ENCODE measurements at regions not wholly inside any gene's neighbourhood (a gene's known extent, or its start where the extent isn't known, plus 50 kb on each side); places are given as distances from the start of the nearest gene placed in this dataset.
A peak's percentile ranks its signal among the peaks of the same experiment; 100 is the strongest.

GRCh38 chr3:41035456-41036022, 163.8 kb upstream of the CTNNB1 start:
- ATAC-seq (ENCODE audit: insufficient read depth, low FRiP score) (no peak), DNase-seq (peak in 2 of 3 donors; percentile 2 to 20)
- Histone ChIP-seq H3K27me3 (ENCODE audit: control insufficient read depth in 3 of 3, insufficient read depth in 3 of 3, low read length in 2 of 3) (no peaks in the 10 kb centered on the region), H3K9me3 (ENCODE audit: control insufficient read depth in 4 of 4, insufficient read depth in 3 of 4, low read length in 3 of 4) (no peaks in the 10 kb centered on the region), H3K9ac (ENCODE audit: insufficient read depth in 1 of 2, low read length in 2 of 2) (no peak overlapping the region), H3K4me1 (ENCODE audit: control insufficient read depth in 5 of 5, insufficient read depth in 5 of 5, low read length in 5 of 5) (peaks cover 0 to 1% (median 0%) of the 10 kb centered on the region in 5 donors), H3K36me3 (ENCODE audit: control insufficient read depth in 4 of 4, insufficient read depth in 4 of 4, low read length in 4 of 4) (no peaks in the 10 kb centered on the region), H3K27ac (ENCODE audit: low read depth in 1 of 2, low read length in 1 of 2) (no peak overlapping the region), H3K4me3 (no peak overlapping the region)
- TF ChIP-seq, protein P1, sequence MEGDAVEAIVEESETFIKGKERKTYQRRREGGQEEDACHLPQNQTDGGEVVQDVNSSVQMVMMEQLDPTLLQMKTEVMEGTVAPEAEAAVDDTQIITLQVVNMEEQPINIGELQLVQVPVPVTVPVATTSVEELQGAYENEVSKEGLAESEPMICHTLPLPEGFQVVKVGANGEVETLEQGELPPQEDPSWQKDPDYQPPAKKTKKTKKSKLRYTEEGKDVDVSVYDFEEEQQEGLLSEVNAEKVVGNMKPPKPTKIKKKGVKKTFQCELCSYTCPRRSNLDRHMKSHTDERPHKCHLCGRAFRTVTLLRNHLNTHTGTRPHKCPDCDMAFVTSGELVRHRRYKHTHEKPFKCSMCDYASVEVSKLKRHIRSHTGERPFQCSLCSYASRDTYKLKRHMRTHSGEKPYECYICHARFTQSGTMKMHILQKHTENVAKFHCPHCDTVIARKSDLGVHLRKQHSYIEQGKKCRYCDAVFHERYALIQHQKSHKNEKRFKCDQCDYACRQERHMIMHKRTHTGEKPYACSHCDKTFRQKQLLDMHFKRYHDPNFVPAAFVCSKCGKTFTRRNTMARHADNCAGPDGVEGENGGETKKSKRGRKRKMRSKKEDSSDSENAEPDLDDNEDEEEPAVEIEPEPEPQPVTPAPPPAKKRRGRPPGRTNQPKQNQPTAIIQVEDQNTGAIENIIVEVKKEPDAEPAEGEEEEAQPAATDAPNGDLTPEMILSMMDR (IDR thresholded peaks at IDR 0.05; ENCODE audit: control extremely low read depth, extremely low read depth) = no peak
- 59 to 85% methylated on average over 2 of the region's 2 CpGs for WGBS, 2 donors

DNA sequence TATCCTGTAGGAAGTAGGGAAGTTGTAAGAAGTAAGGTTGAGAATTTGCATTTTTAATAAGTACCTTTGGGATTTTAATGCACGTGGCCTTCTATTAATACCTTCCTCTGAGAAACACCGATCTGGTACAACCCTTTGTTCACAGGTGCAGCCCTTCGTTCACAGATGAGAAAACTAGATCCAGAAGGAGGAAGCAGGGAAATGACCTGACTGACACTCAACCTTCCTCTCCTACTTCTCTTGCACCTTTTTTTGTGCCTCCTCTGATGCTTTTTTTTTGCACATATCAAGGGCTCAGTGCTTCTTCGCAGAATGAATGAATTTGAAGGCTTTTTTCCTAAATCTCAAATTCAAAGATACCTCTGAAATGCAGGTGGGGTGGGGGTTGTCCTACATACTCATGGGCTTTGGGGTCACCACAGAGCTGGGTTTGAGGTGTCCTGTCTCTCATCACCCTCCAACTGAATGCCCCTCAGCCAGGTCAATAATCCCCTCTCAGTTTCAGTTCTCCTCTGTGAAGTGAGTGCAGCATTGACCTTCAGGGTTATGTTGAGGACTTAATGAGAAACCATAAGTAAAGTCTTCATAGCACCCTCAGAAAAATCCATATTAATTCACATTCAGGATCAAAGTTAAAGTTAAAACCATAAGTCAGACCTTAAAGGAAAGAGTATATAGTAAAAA, 161.5 kb upstream of the CTNNB1 start:
- no peak overlapping the region for H3K9ac ChIP-seq (ENCODE audit: insufficient read depth in 1 of 2, low read length in 2 of 2)
- no peak overlapping the region for H3K27ac ChIP-seq (ENCODE audit: low read depth in 1 of 2, low read length in 1 of 2)
- TF ChIP-seq, protein P1 (IDR thresholded peaks at IDR 0.05; ENCODE audit: control extremely low read depth, extremely low read depth) = no peak
- H3K4me1 ChIP-seq (ENCODE audit: control insufficient read depth in 5 of 5, insufficient read depth in 5 of 5, low read length in 5 of 5) = peaks cover 0 to 5% (median 0%) of the 10 kb centered on the region in 5 donors
- no peaks in the 10 kb centered on the region for H3K9me3 ChIP-seq (ENCODE audit: control insufficient read depth in 4 of 4, insufficient read depth in 3 of 4, low read length in 3 of 4)
- ATAC-seq (ENCODE audit: insufficient read depth, low FRiP score) = no peak
- no peaks in the 10 kb centered on the region for H3K36me3 ChIP-seq (ENCODE audit: control insufficient read depth in 4 of 4, insufficient read depth in 4 of 4, low read length in 4 of 4)
- no peaks in the 10 kb centered on the region for H3K27me3 ChIP-seq (ENCODE audit: control insufficient read depth in 3 of 3, insufficient read depth in 3 of 3, low read length in 2 of 3)
- H3K4me3 ChIP-seq = no peak overlapping the region
- 89 to 90% methylated on average over 4 of the region's 4 CpGs for WGBS, 2 donors
- DNase-seq = no peak

GRCh38 chr3:41040256-41040655, 159.0 kb upstream of the CTNNB1 start:
- H3K4me3 ChIP-seq = no peak overlapping the region
- peaks cover 0 to 5% (median 0%) of the 10 kb centered on the region in 5 donors for H3K4me1 ChIP-seq (ENCODE audit: control insufficient read depth in 5 of 5, insufficient read depth in 5 of 5, low read length in 5 of 5)
- TF ChIP-seq, protein P1 (IDR thresholded peaks at IDR 0.05; ENCODE audit: control extremely low read depth, extremely low read depth) = no peak
- H3K36me3 ChIP-seq (ENCODE audit: control insufficient read depth in 4 of 4, insufficient read depth in 4 of 4, low read length in 4 of 4) = no peaks in the 10 kb centered on the region
- H3K9ac ChIP-seq (ENCODE audit: insufficient read depth in 1 of 2, low read length in 2 of 2) = no peak overlapping the region
- no peak for DNase-seq
- no peak overlapping the region for H3K27ac ChIP-seq (ENCODE audit: low read depth in 1 of 2, low read length in 1 of 2)
- WGBS, 2 donors = 61 to 76% methylated on average over 2 of the region's 2 CpGs
- no peaks in the 10 kb centered on the region for H3K9me3 ChIP-seq (ENCODE audit: control insufficient read depth in 4 of 4, insufficient read depth in 3 of 4, low read length in 3 of 4)
- no peaks in the 10 kb centered on the region for H3K27me3 ChIP-seq (ENCODE audit: control insufficient read depth in 3 of 3, insufficient read depth in 3 of 3, low read length in 2 of 3)
- ATAC-seq (ENCODE audit: insufficient read depth, low FRiP score) = no peak

Data from lung (tissue), 11 donors.